ENCODE measurements at regions not wholly inside any gene's neighbourhood (a gene's known extent, or its start where the extent isn't known, plus 50 kb on each side); places are given as distances from the start of the nearest gene placed in this dataset.

DNA sequence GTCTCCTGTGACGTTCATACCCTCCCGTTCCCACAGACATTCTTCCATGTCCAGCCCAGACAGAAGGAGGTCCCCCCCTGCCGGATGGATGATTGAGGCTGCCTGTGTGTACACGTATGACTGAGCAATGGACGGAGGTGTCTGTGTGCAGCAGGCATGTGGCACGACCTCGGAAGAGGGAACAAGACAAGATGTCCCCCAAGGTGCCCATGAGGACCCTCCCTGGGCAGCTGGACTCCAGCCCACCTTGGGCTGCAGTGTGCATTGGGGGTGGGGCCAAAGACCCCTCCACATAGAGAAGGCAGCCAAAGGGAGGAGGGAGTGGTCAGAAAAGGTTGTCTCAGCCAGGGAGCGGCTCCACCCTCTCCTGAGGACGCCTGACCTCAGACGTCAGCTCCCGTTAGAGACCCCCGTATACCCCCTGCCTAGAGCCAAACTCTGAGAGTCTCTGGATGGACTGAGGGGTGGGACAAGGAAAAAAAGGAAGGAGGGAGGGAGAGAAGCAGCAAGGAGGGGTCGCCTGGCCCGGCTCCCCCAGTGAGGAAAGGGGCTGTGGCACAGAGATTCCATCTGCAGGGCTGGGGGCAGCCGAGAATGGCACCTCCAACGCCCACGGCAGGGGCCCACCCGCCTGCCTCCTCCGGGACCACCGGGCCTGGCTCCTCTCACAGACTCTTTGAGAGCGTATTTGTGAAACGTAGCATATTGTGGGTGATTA is 92.9 kb upstream of the BHLHE23 start:
- H3K36me3 Mint-ChIP-seq (ENCODE audit: low read depth) = no peaks in the 10 kb centered on the region
- peaks cover 6% of the 10 kb centered on the region for H3K4me1 Mint-ChIP-seq
- intact Hi-C loops (cut with micrococcal nuclease) = loop anchor here (5.0 kb wide), 1 partner anchor 78 kb away; no protein-coding TSS in a partner anchor

GRCh38 chr20:63098195-63098810 is 91.5 kb upstream of the BHLHE23 start:
- H3K4me1 Mint-ChIP-seq = peaks cover 6% of the 10 kb centered on the region
- no peak overlapping the region for H3K4me3 Mint-ChIP-seq
- peaks cover 2% of the 10 kb centered on the region for H3K27me3 Mint-ChIP-seq
- CTCF ChIA-PET = no interaction called here
- intact Hi-C loops (cut with micrococcal nuclease) = no loop called here
- POLR2A ChIA-PET = no interaction called here
- H3K27ac Mint-ChIP-seq = no peak overlapping the region
- H3K36me3 Mint-ChIP-seq (ENCODE audit: low read depth) = no peaks in the 10 kb centered on the region
- H3K9me3 Mint-ChIP-seq = no peaks in the 10 kb centered on the region
- no peak for DNase-seq
- no peak for ATAC-seq (ENCODE audit: low read depth)
- TF ChIP-seq, protein P1, sequence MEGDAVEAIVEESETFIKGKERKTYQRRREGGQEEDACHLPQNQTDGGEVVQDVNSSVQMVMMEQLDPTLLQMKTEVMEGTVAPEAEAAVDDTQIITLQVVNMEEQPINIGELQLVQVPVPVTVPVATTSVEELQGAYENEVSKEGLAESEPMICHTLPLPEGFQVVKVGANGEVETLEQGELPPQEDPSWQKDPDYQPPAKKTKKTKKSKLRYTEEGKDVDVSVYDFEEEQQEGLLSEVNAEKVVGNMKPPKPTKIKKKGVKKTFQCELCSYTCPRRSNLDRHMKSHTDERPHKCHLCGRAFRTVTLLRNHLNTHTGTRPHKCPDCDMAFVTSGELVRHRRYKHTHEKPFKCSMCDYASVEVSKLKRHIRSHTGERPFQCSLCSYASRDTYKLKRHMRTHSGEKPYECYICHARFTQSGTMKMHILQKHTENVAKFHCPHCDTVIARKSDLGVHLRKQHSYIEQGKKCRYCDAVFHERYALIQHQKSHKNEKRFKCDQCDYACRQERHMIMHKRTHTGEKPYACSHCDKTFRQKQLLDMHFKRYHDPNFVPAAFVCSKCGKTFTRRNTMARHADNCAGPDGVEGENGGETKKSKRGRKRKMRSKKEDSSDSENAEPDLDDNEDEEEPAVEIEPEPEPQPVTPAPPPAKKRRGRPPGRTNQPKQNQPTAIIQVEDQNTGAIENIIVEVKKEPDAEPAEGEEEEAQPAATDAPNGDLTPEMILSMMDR (IDR thresholded peaks at IDR 0.05) = no peak

More for the DNA sequence above, 92.9 kb upstream of the BHLHE23 start:
- ChIA-PET CTCF (no interaction called here), POLR2A (no interaction called here)
- DNase-seq (no peak), ATAC-seq (ENCODE audit: low read depth) (no peak)
- TF ChIP-seq, protein P1 (IDR thresholded peaks at IDR 0.05) = no peak
- no peak overlapping the region for H3K27ac Mint-ChIP-seq
- peaks cover 2% of the 10 kb centered on the region for H3K27me3 Mint-ChIP-seq
- H3K9me3 Mint-ChIP-seq = no peaks in the 10 kb centered on the region
- no peak overlapping the region for H3K4me3 Mint-ChIP-seq

DNA sequence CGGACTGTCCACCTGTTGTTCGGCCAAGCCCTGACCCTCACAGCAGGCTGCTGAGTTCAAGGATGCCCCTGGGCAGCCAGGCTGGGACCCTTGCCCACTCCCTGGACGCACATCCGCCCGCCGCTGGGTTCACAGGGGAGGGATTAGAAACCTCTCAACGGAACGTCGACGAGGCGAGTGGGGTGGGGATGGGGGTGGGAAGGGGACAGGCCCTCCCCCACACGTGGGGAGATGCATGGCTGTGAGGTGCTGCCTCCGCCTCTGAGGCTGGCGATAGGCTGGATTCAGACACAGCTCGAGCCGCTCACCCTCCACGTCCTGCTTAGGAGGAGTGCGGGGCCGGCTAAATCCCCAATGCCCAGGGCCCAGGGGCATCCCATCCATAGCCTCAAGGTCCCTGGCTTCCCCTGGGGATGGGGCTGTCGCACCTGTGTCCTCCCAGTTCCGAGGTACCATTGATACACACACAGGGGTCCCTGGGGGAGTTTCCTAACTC is 90.6 kb upstream of the BHLHE23 start:
- DNase-seq (no peak), ATAC-seq (ENCODE audit: low read depth) (no peak)
- TF ChIP-seq, protein P1 (IDR thresholded peaks at IDR 0.05) = no peak
- intact Hi-C loops (cut with micrococcal nuclease) = no loop called here
- no peaks in the 10 kb centered on the region for H3K9me3 Mint-ChIP-seq
- no peaks in the 10 kb centered on the region for H3K36me3 Mint-ChIP-seq (ENCODE audit: low read depth)
- H3K4me3 Mint-ChIP-seq = no peak overlapping the region
- H3K4me1 Mint-ChIP-seq = peaks cover 5% of the 10 kb centered on the region
- ChIA-PET POLR2A (no interaction called here), CTCF (no interaction called here)
- no peak overlapping the region for H3K27ac Mint-ChIP-seq
- peaks cover 7% of the 10 kb centered on the region for H3K27me3 Mint-ChIP-seq

- Mint-ChIP-seq H3K27ac (no peak overlapping the region), H3K4me3 (no peak overlapping the region), H3K4me1 (peaks cover 3% of the 10 kb centered on the region), H3K9me3 (no peaks in the 10 kb centered on the region), H3K27me3 (peaks cover 7% of the 10 kb centered on the region), H3K36me3 (ENCODE audit: low read depth) (no peaks in the 10 kb centered on the region)
- intact Hi-C loops (cut with micrococcal nuclease) = no loop called here
- ChIA-PET POLR2A (no interaction called here), CTCF (no interaction called here)
- ATAC-seq (ENCODE audit: low read depth) (no peak), DNase-seq (no peak)
- TF ChIP-seq, protein P1 (IDR thresholded peaks at IDR 0.05) = no peak
These were observed 90.0 kb upstream of the BHLHE23 start for GRCh38 chr20:63096681-63097335.
